Naive thymus-derived CD8-positive, alpha-beta T cell (primary cell): ENCODE measurements at regions not wholly inside any gene's neighbourhood (a gene's known extent, or its start where the extent isn't known, plus 50 kb on each side); places are given as distances from the start of the nearest gene placed in this dataset.

Experiments
- ATAC-seq, 2 donors: fragments of 150-1000 bp; cut with Tn5 transposase in 1 of 2; sonication (Bioruptor Pico), chemical (Tn5 transposase) in 1 of 2; 1 replicate in 1 of 2; 2 replicates in 1 of 2; pipeline ENCODE4 v1.10.0; 2021; ENCODE audit warnings: mild to moderate bottlenecking in 2 of 2, moderate library complexity in 2 of 2
- POLR2A ChIA-PET: fragments of 350-600 bp; sonication (Branson Sonifier 250); formaldehyde crosslinking; loops from one replicate; lab custom pipeline; 2021; ENCODE audit warnings: antibody characterized with exemption; lab: Charles Lee
- DNase-seq, 10 donors: peaks; one replicate each; pipeline versions ENCODE4 v3.0.0 to v3.0.0-alpha.2; 2020 to 2022
- H3K27ac Mint-ChIP-seq, 10 donors: one replicate each; pipeline ENCODE4 v1.8.0; 2020 to 2022; ENCODE audit warnings: mild to moderate bottlenecking in 10 of 10, mixed read lengths in 10 of 10, moderate library complexity in 4 of 10, inconsistent platforms in 1 of 10
- H3K27me3 Mint-ChIP-seq, 5 donors: one replicate each; pipeline ENCODE4 v1.8.0; 2021 to 2022; ENCODE audit warnings: mixed read lengths in 5 of 5
- H3K36me3 Mint-ChIP-seq, 3 donors: one replicate each; pipeline ENCODE4 v1.8.0; 2020 to 2022; ENCODE audit warnings: mixed read lengths in 3 of 3, mild to moderate bottlenecking in 2 of 3, inconsistent platforms in 1 of 3
- H3K4me1 Mint-ChIP-seq, 4 donors: one replicate each; pipeline ENCODE4 v1.8.0; 2021 to 2022; ENCODE audit warnings: mixed read lengths in 4 of 4
- H3K4me3 Mint-ChIP-seq, 10 donors: one replicate each; pipeline ENCODE4 v1.8.0; 2020 to 2022; ENCODE audit warnings: mild to moderate bottlenecking in 10 of 10, mixed read lengths in 10 of 10, moderate library complexity in 6 of 10, inconsistent platforms in 1 of 10
- H3K9me3 Mint-ChIP-seq, 9 donors: one replicate each; pipeline ENCODE4 v1.8.0; 2020 to 2022; ENCODE audit warnings: mixed read lengths in 9 of 9, mild to moderate bottlenecking in 3 of 9, inconsistent platforms in 1 of 9, moderate library complexity in 1 of 9

DNA sequence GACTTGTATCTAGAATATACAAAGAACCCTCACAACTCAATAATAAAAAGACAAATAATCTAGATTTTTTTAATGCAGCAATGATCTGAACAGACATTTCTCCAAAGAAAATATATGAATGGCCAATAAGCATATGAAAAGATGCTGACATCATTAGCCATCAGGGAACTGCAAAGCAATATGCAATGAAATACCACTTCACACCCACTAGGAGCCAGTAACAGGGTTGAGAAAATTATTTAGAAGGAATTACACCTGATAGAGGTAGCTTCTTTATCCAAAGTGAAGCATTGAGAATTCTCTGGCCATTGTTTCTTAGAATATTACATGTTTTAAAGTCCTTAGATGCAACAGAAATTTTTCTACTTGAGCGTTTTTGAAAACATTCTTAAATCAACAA lies 316.9 kb downstream of the KCNN2 start:
- H3K4me3 Mint-ChIP-seq: no peak overlapping the region
- no peaks in the 10 kb centered on the region for H3K36me3 Mint-ChIP-seq
- ATAC-seq: no peak
- no peak overlapping the region for H3K27ac Mint-ChIP-seq
- peaks cover 0 to 2% (median 0%) of the 10 kb centered on the region in 5 donors for H3K27me3 Mint-ChIP-seq
- no peak for DNase-seq
- POLR2A ChIA-PET: no interaction called here
- no peaks in the 10 kb centered on the region for H3K4me1 Mint-ChIP-seq
- peaks cover 0 to 13% (median 2%) of the 10 kb centered on the region in 9 donors for H3K9me3 Mint-ChIP-seq

DNA sequence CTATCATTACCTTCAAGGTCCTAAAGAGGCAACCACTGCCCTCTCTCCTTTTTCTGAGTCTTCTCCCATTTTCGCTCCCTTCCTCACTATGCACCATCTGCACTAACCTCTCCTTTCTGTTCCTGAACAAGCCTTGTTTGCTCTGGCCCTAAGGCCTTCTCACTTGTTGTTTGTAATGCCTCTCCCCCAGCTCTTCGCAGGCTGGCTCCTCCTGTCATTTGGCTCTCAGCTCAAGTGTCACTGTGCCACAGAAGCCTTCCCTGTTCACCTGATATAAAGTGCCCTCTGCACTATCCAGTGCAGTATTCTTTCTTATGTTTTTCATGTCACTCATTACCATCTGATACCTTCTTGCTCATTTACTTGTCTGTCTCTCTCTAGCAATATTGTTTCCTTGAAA lies 303.7 kb downstream of the KCNN2 start:
- no peak overlapping the region for H3K4me3 Mint-ChIP-seq
- POLR2A ChIA-PET: no interaction called here
- ATAC-seq (no peak), DNase-seq (no peak)
- no peaks in the 10 kb centered on the region for H3K4me1 Mint-ChIP-seq
- H3K9me3 Mint-ChIP-seq: peaks cover 0 to 24% (median 4%) of the 10 kb centered on the region in 9 donors
- peaks cover 0 to under 1% (median 0%) of the 10 kb centered on the region in 5 donors for H3K27me3 Mint-ChIP-seq
- no peaks in the 10 kb centered on the region for H3K36me3 Mint-ChIP-seq
- H3K27ac Mint-ChIP-seq: no peak overlapping the region

DNA sequence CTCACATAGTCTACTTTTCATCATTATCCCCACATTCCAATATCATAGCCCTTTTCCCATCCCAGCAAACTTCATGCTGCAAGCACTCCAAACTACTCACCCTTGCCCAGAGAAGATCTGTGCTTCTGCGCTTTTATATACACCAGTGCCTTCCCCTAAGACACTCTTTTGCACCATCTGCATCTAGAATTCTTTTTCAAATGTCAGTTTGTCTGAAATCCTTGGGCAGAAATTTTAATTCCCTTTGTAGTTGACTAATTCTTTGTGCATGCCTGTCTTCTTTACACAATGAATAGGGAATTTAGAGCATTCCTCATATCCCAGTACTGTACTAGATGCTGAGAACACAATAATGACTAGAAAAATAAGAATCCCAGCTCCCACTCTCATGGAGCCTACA lies 298.9 kb downstream of the KCNN2 start:
- no peak overlapping the region for H3K27ac Mint-ChIP-seq
- ATAC-seq: no peak
- H3K27me3 Mint-ChIP-seq: no peaks in the 10 kb centered on the region
- no peak overlapping the region for H3K4me3 Mint-ChIP-seq
- peaks cover 0 to 22% (median 4%) of the 10 kb centered on the region in 9 donors for H3K9me3 Mint-ChIP-seq
- H3K4me1 Mint-ChIP-seq: no peaks in the 10 kb centered on the region
- POLR2A ChIA-PET: no interaction called here
- no peaks in the 10 kb centered on the region for H3K36me3 Mint-ChIP-seq
- DNase-seq: no peak

DNA sequence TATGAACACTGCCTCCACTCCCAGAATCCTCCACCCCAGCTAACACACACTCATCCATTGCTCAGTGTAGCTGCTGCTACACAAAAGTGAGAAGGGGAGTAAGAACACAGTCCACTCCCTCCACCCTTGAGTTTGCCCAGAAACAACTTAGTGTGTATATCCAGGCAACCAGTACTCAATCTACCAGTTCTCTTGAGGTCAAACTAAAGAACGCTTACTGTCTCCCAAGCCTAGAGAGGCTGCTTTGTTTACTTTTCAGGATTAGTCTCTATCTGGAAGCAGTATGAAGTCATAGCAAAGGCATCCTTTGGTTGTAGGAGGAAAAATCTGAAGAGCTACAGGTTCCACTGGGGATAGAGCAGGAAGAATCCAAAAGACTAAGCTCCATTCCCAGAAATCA lies 296.3 kb downstream of the KCNN2 start:
- Mint-ChIP-seq H3K4me3 (no peak overlapping the region), H3K9me3 (peaks cover 0 to 18% (median under 1%) of the 10 kb centered on the region in 9 donors), H3K36me3 (no peaks in the 10 kb centered on the region), H3K27me3 (no peaks in the 10 kb centered on the region), H3K4me1 (no peaks in the 10 kb centered on the region), H3K27ac (no peak overlapping the region)
- POLR2A ChIA-PET: no interaction called here
- no peak for ATAC-seq
- no peak for DNase-seq

DNA sequence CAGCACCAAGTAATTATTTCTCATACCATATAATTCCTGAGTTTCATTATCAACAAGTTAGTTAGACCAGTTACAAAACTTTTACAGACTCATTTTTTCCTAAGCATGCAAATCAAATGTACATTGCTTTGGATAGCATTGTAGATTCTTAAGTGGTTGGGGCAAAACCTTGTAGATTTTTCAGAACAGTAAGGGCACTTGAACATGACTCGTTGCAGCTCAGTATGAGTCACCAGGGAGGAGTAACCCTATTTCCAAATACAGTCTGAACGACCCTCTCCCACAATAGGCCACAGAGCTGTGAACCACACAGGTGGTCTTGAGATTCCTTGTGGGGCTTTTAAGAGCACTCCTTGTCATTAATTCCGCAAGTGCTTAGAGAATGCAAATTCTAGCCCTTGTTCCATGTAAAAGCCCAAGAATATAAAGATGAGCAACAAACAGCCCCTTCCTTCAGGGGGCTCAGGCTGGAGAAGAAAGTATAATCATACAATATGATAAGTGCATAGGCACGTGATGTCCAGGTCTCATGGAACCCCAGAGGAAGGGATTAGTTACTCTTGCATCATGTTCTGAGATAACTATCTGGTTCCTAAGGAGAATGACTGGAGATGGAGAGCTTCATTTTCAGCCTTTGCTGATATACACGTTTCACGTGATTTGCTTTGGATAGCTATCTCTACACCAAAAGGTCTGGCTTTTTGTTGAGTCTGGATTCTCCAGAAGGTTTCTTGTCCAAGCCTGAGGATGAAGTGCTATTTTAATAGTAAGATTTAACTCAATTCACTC lies 295.7 kb downstream of the KCNN2 start:
- Mint-ChIP-seq H3K27ac (no peak overlapping the region), H3K27me3 (no peaks in the 10 kb centered on the region), H3K9me3 (peaks cover 0 to 16% (median 0%) of the 10 kb centered on the region in 9 donors), H3K36me3 (no peaks in the 10 kb centered on the region), H3K4me3 (no peak overlapping the region), H3K4me1 (no peaks in the 10 kb centered on the region)
- no peak for ATAC-seq
- no peak for DNase-seq
- POLR2A ChIA-PET: no interaction called here

DNA sequence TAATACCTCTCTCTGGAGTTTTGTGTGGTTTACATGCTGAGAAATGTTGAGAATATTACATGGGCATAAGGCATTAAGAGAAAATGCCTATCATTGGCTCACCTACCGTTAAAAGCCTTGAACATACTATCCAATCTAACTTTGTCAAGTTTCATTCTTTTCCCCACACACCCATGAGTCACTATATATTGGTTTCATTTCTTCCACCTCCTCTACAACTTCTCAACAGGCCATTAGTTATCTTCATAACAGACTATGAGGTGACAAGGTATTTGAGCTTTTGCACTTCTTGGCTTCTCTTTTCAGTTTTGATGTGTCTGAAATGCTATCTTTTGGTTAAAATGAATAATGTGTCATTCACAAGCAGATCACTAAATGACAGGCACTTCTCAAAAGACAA lies 288.0 kb downstream of the KCNN2 start:
- H3K9me3 Mint-ChIP-seq: peaks cover 0 to 10% (median 1%) of the 10 kb centered on the region in 9 donors
- POLR2A ChIA-PET: interaction anchor here (0.6 kb wide), 1 partner anchor 441 kb away, joined by 5 read pairs; no protein-coding TSS in a partner anchor
- no peaks in the 10 kb centered on the region for H3K27me3 Mint-ChIP-seq
- no peak overlapping the region for H3K4me3 Mint-ChIP-seq
- no peak for ATAC-seq
- no peak for DNase-seq
- no peak overlapping the region for H3K27ac Mint-ChIP-seq
- no peaks in the 10 kb centered on the region for H3K4me1 Mint-ChIP-seq
- no peaks in the 10 kb centered on the region for H3K36me3 Mint-ChIP-seq

DNA sequence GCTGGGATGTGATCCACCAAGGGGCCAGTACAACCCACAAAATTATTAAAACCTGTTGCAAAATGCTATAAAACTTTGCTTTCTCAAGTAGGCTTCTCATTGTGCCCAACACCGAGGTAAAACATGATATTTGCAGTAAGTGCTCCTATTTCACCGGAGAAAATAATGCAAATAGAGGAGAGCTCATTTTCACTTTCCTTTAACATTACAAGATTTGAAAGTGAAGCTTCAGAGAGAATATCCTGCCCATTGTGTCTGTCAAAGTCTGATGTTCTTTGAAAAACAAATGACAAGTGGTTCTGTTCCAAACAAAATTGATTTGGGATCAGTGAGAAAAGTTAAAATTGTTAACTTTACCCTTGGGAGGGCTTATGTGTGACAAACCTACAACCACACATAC lies 287.1 kb downstream of the KCNN2 start:
- POLR2A ChIA-PET: no interaction called here
- no peak for DNase-seq
- Mint-ChIP-seq H3K36me3 (peaks cover 0 to 3% (median 0%) of the 10 kb centered on the region in 3 donors), H3K27me3 (no peaks in the 10 kb centered on the region), H3K27ac (no peak overlapping the region), H3K4me1 (no peaks in the 10 kb centered on the region), H3K4me3 (no peak overlapping the region), H3K9me3 (peaks cover 0 to 10% (median 5%) of the 10 kb centered on the region in 9 donors)
- ATAC-seq: no peak

DNA sequence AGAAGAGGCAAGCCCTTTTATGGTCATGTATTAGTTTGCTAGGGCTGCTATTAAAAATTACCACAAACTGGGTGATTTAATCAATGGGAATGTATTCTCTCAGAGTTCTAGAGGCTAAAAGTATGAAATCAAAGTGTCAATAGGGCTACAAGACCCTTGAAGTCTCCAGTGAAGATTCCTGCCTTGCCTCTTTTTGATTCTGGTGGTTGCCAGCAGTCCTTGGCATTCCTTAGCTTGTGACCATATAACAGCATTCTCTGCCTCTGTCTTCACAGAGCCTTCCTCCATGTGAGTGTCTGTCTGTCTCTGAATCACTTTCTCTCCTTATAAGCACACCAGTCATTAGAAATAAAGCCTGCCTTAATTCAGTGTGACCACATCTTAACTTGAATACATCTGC lies 282.7 kb downstream of the KCNN2 start:
- Mint-ChIP-seq H3K4me3 (no peak overlapping the region), H3K27me3 (no peaks in the 10 kb centered on the region), H3K36me3 (peaks cover 0 to 4% (median 0%) of the 10 kb centered on the region in 3 donors), H3K4me1 (no peaks in the 10 kb centered on the region), H3K9me3 (peaks cover 5 to 29% (median 13%) of the 10 kb centered on the region in 9 donors), H3K27ac (no peak overlapping the region)
- POLR2A ChIA-PET: no interaction called here
- DNase-seq: no peak
- no peak for ATAC-seq

DNA sequence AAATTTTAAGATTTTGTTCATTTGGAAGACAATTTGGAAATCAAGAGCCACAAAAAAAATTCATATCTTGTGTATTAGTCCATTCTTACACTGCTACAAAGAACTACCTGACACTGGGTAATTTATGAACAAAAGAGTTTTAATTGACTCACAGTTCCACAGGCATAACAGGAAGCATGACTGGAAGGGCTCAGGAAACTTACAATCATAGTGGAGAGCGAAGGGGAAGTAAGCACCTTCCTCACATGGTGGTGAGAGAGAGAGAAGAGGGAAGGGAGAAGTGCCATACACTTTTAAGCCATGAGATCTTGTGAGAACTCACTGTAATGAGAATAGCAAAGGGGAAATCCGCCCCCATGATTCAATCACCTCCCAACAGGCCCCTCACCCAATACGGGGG lies 274.4 kb downstream of the KCNN2 start:
- Mint-ChIP-seq H3K4me3 (no peak overlapping the region), H3K36me3 (no peaks in the 10 kb centered on the region), H3K27me3 (no peaks in the 10 kb centered on the region), H3K27ac (no peak overlapping the region), H3K9me3 (peaks cover 2 to 19% (median 8%) of the 10 kb centered on the region in 9 donors), H3K4me1 (no peaks in the 10 kb centered on the region)
- DNase-seq (no peak), ATAC-seq (no peak)
- POLR2A ChIA-PET: no interaction called here

DNA sequence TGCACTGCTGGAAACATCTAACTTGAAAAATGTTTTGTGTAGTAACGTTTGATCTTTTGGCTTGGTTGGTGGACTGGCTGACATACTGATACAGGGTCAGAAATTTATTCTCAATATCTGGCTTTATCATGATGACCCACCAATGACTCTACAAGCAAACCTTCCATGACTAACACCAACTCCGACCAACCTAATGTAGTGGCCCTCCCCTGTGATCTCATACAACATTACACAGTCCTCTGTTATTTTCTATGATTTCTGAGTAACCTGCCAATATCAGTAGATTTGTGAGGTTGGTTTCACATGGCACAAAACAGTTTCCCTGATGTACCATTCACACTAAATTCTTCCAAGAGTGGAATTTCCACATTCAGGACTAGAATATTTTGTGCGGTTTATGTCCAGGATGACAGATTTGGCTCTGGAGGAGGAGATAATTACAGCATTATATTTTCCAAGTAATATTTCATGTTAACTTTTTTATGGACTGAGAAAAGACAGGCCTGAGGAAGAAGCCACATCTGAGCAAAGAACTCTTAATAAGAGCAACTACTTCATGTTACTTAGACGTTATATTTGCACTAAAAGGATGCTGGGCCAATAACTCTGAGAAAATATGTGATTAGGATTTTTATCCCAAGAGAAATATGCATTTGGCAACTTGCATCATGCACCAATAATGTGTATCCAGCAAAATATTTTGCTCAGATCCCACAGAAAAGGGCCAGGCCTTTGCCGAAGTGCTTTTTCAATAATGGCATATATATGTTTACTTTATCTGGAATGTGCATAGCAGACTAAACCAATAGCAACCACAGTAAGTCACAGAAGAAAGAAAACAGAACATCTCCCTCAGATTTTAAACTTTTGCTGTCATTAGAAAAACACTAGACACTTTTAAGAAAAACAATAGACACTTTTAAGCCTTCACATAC lies 273.4 kb downstream of the KCNN2 start:
- POLR2A ChIA-PET: no interaction called here
- Mint-ChIP-seq H3K9me3 (peaks cover 2 to 18% (median 6%) of the 10 kb centered on the region in 9 donors), H3K4me3 (no peak overlapping the region), H3K27ac (no peak overlapping the region), H3K27me3 (no peaks in the 10 kb centered on the region), H3K36me3 (no peaks in the 10 kb centered on the region), H3K4me1 (no peaks in the 10 kb centered on the region)
- ATAC-seq (no peak), DNase-seq (no peak)

DNA sequence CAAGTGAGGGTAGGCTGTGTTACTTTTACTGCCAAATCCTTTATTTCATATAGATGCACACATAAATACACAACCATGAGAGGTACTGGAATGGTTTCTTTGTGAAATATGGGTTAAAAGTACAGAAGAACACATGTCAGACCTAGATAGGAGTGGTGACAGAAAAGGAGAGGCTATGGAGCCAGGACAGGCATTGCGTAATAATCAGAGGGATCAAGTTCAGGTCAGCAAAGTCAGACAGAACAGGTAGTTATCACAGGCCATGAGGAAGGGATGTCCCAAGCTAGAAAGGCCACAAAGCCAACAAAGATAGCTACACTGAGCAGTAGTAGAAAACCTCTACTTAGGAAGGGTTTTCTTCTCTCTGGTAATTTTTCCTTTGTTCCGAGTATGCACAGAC lies 272.6 kb downstream of the KCNN2 start:
- Mint-ChIP-seq H3K9me3 (peaks cover 0 to 15% (median 2%) of the 10 kb centered on the region in 9 donors), H3K36me3 (no peaks in the 10 kb centered on the region), H3K27ac (no peak overlapping the region), H3K4me1 (no peaks in the 10 kb centered on the region), H3K27me3 (no peaks in the 10 kb centered on the region), H3K4me3 (no peak overlapping the region)
- DNase-seq (no peak), ATAC-seq (no peak)
- POLR2A ChIA-PET: no interaction called here

DNA sequence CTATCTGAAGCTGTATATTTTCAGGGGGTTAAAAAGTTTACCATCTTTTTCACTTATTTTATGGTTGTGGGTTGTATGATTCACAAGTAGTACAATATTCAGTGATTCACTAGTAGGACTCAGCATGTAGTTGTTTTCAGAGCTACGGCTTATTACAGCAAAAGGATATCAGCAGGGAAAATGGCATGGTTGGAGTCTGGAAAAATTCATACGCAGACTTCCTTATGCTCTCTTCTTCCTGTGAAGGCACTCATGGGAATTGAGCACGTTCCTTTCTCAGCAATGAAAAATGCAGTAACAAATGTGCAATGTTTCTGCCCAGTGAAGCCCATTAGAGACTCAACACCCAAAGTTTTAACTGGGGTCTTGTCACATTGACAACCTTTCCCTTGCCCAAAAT lies 250.5 kb downstream of the KCNN2 start:
- H3K4me3 Mint-ChIP-seq: no peak overlapping the region
- POLR2A ChIA-PET: no interaction called here
- H3K27me3 Mint-ChIP-seq: no peaks in the 10 kb centered on the region
- no peaks in the 10 kb centered on the region for H3K4me1 Mint-ChIP-seq
- DNase-seq (no peak), ATAC-seq (no peak)
- H3K36me3 Mint-ChIP-seq: peaks cover 0 to 10% (median 0%) of the 10 kb centered on the region in 3 donors
- peaks cover 0 to 32% (median 13%) of the 10 kb centered on the region in 9 donors for H3K9me3 Mint-ChIP-seq
- H3K27ac Mint-ChIP-seq: no peak overlapping the region

DNA sequence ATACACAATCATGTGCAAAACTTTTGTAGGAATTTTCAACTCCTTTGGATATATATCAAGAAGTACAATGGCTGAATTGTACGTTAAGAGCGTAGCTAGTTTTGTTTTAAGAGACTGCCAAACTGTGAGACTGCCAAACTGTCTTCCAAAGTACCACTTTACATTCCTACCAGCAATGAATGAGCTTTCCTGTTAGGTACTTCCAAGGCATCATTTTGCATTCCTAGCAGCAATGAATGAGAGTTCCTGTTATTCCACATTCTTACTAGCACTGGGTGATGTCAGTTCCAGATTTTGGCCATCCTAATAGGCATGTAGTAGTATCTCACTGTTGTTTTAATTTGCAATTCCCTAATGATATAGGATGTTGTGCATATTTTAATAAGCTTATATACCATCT lies 219.3 kb downstream of the KCNN2 start:
- DNase-seq (no peak), ATAC-seq (no peak)
- H3K4me3 Mint-ChIP-seq: no peak overlapping the region
- no peaks in the 10 kb centered on the region for H3K27me3 Mint-ChIP-seq
- POLR2A ChIA-PET: no interaction called here
- no peaks in the 10 kb centered on the region for H3K4me1 Mint-ChIP-seq
- H3K9me3 Mint-ChIP-seq: peaks cover 0 to 30% (median 16%) of the 10 kb centered on the region in 9 donors
- H3K36me3 Mint-ChIP-seq: no peaks in the 10 kb centered on the region
- H3K27ac Mint-ChIP-seq: no peak overlapping the region
